OCI-LY7 (cell line): ENCODE measurements at regions not wholly inside any gene's neighbourhood (a gene's known extent, or its start where the extent isn't known, plus 50 kb on each side); places are given as distances from the start of the nearest gene placed in this dataset.

Source experiments
- BruUV-seq: library from RNA; stranded (reverse); fragments of 400-500 nt; replicated peaks from 2 replicates; lab custom pipeline; 2021; lab: Mats Ljungman, UMichigan
- CTCF ChIA-PET: fragments of 300-600 bp; sonication (Branson Sonifier 250); formaldehyde crosslinking; loops from one replicate; lab custom pipeline; 2022; ENCODE audit warnings: antibody characterized with exemption; ENCODE audit not compliant: unreplicated experiment; lab: Charles Lee
- POLR2A ChIA-PET: fragments of 300-600 bp; sonication (Branson Sonifier 250); formaldehyde crosslinking; loops from one replicate; lab custom pipeline; 2022; ENCODE audit warnings: antibody characterized with exemption; lab: Charles Lee
- DNase-seq: peaks from one replicate; pipeline ENCODE4 v3.0.0-alpha.2; 2015; ENCODE audit warnings: low spot score
- H2AFZ ChIP-seq: fragments of 200-600 bp; sonication (generic), shearing (Covaris generic); 2 replicates; pipeline ENCODE4 v1.6.1; 2014; ENCODE audit warnings: mild to moderate bottlenecking, antibody characterized with exemption, low read length, moderate library complexity
- H3K27ac ChIP-seq: fragments of 200-600 bp; sonication (generic); 2 replicates; pipeline ENCODE4 v1.5.1; 2014; ENCODE audit warnings: mixed run types, low read depth, mild to moderate bottlenecking, moderate library complexity, low read length, inconsistent platforms; ENCODE audit not compliant: poor library complexity, severe bottlenecking
- H3K36me3 ChIP-seq: fragments of 200-600 bp; sonication (generic); 2 replicates; pipeline ENCODE4 v1.6.1; 2014; ENCODE audit warnings: mild to moderate bottlenecking, antibody characterized with exemption, low read length, moderate library complexity, mixed read lengths; ENCODE audit not compliant: insufficient read depth
- H3K4me1 ChIP-seq: fragments of 200-600 bp; sonication (generic); 2 replicates; pipeline ENCODE4 v1.5.1; 2014; ENCODE audit warnings: mild to moderate bottlenecking, low read length; ENCODE audit not compliant: insufficient read depth, poor library complexity, severe bottlenecking
- H3K4me2 ChIP-seq: fragments of 200-600 bp; sonication (generic); 2 replicates; pipeline ENCODE4 v1.6.1; 2014; ENCODE audit warnings: mild to moderate bottlenecking, low read length
- H3K4me3 ChIP-seq: fragments of 200-600 bp; sonication (generic); 2 replicates; pipeline ENCODE4 v1.5.1; 2014; ENCODE audit warnings: mild to moderate bottlenecking, low read depth, low read length; ENCODE audit not compliant: poor library complexity, severe bottlenecking
- H3K79me2 ChIP-seq: fragments of 200-600 bp; sonication (generic); 2 replicates; pipeline ENCODE4 v1.6.1; 2016; ENCODE audit warnings: low read depth, mild to moderate bottlenecking, low read length, moderate library complexity, mixed read lengths; ENCODE audit not compliant: insufficient read depth
- H3K9me2 ChIP-seq: fragments of 200-600 bp; sonication (generic); 2 replicates; pipeline ENCODE4 v1.6.1; 2016; ENCODE audit warnings: mild to moderate bottlenecking, low read length, mixed read lengths; ENCODE audit not compliant: insufficient read depth
- H3K9me3 ChIP-seq: fragments of 200-600 bp; sonication (generic); 2 replicates; pipeline ENCODE4 v1.6.1; 2014; ENCODE audit warnings: mild to moderate bottlenecking, mixed run types, low read length, mixed read lengths
- H4K20me1 ChIP-seq: fragments of 200-600 bp; sonication (generic); 2 replicates; pipeline ENCODE4 v1.6.1; 2014; ENCODE audit warnings: mild to moderate bottlenecking, antibody characterized with exemption, low read length, moderate library complexity, mixed read lengths; ENCODE audit not compliant: insufficient read depth
- CTCF ChIP-seq: fragments of 200-600 bp; sonication (generic); conservative IDR thresholded peaks from 2 replicates; pipeline ENCODE4 v1.5.1; 2014; ENCODE audit warnings: mild to moderate bottlenecking, antibody characterized with exemption, low read length, moderate library complexity, mixed read lengths
- EZH2phosphoT487 ChIP-seq: fragments of 200-600 bp; sonication (generic); IDR thresholded peaks from 2 replicates; pipeline ENCODE4 v1.6.1; 2018; ENCODE audit warnings: low read depth, borderline replicate concordance, mild to moderate bottlenecking, mixed run types, antibody characterized with exemption, low read length, moderate library complexity, mixed read lengths
- intact Hi-C: fragments of 100-400 bp; cut with micrococcal nuclease; formaldehyde crosslinking; loops from one replicate; pipeline ENCODE4 v1.10.0; 2022; ENCODE audit not compliant: unreplicated experiment

DNA sequence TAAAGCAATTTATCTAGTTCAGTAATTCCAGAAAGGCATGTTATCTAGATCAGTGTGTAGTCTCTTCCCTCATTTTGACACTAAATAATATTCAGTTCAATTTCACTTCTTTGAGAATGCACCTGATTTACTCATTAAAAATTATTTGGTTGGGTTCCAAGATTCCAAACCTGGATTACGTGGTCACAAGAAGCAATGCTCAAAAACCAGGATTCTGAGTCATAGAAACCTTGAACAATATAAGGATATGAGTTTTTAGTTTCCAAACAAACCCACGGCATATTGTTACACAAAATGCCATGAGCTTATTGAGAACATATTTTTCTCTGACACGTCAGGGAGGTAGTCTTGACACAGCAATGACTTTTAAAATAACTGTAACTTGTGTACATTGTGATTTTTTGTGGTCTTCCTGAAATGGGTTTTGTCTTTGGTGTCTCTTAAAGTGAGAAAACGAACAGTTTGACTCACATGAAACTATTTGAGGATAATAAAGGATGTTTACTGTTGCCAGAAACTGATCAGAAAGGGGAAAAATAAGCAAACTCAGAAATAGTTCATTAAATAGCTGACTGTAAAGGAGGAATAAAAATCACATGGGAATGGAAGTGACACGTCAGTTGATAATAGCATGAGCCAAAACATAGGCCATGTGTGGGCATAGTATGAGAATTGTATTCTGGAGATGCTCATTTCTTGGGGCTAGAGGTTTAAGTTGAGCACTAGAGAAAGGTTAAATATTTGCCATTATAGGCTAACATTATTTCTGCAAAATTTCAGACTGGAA lies 617.7 kb upstream of the CDH2 start:
- H3K36me3 ChIP-seq, result no peaks in the 10 kb centered on the region
- H3K9me2 ChIP-seq, result no peaks in the 10 kb centered on the region
- H2AFZ ChIP-seq, result no peak overlapping the region
- BruUV-seq, result no TSS peak
- no peaks in the 10 kb centered on the region for H4K20me1 ChIP-seq
- intact Hi-C loops, result no loop called here
- H3K9me3 ChIP-seq, result no peaks in the 10 kb centered on the region
- no peak for TF ChIP-seq EZH2phosphoT487
- TF ChIP-seq CTCF, result no peak
- no peaks in the 10 kb centered on the region for H3K4me1 ChIP-seq
- H3K27ac ChIP-seq, result no peak overlapping the region
- H3K4me3 ChIP-seq, result no peak overlapping the region
- POLR2A ChIA-PET, result no interaction called here
- H3K4me2 ChIP-seq, result no peak overlapping the region
- H3K79me2 ChIP-seq, result no peaks in the 10 kb centered on the region
- no peak for DNase-seq
- CTCF ChIA-PET, result no interaction called here

DNA sequence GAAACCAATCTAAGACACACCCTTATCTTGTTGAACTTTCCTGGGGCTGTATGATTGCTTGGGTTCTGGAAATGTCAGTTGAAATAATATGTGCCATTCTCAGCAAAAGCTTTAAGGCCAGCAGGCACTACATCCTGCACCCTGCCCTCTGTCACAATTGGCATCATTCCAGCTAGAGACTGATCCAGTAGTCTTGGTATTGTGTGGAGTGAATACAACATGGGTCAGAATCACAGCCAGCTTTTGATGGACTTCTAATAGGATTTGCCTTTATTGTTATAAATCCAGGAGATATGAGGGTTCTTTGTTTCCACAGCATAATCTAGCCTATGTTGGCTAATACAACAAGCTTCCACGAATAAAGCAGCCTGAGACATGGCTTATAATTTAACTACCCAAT lies 617.0 kb upstream of the CDH2 start:
- TF ChIP-seq CTCF, result no peak
- TF ChIP-seq EZH2phosphoT487, result no peak
- no peak overlapping the region for H3K4me3 ChIP-seq
- H3K4me1 ChIP-seq, result no peaks in the 10 kb centered on the region
- H3K36me3 ChIP-seq, result no peaks in the 10 kb centered on the region
- H3K9me2 ChIP-seq, result no peaks in the 10 kb centered on the region
- CTCF ChIA-PET, result no interaction called here
- H3K79me2 ChIP-seq, result no peaks in the 10 kb centered on the region
- no TSS peak for BruUV-seq
- DNase-seq, result no peak
- H3K27ac ChIP-seq, result no peak overlapping the region
- H2AFZ ChIP-seq, result no peak overlapping the region
- POLR2A ChIA-PET, result no interaction called here
- H3K9me3 ChIP-seq, result no peaks in the 10 kb centered on the region
- intact Hi-C loops, result no loop called here
- no peak overlapping the region for H3K4me2 ChIP-seq
- no peaks in the 10 kb centered on the region for H4K20me1 ChIP-seq

GRCh38 chr18:28792404-28793086 lies 615.6 kb upstream of the CDH2 start:
- Histone ChIP-seq H4K20me1 (no peaks in the 10 kb centered on the region), H3K4me1 (no peaks in the 10 kb centered on the region), H3K9me2 (no peaks in the 10 kb centered on the region), H3K4me3 (no peak overlapping the region), H3K36me3 (no peaks in the 10 kb centered on the region), H3K27ac (no peak overlapping the region), H2AFZ (no peak overlapping the region), H3K79me2 (no peaks in the 10 kb centered on the region), H3K4me2 (no peak overlapping the region), H3K9me3 (no peaks in the 10 kb centered on the region)
- DNase-seq, result no peak
- no TSS peak for BruUV-seq
- POLR2A ChIA-PET, result interaction anchor here (0.6 to 1.0 kb wide), 4 partner anchors 14 to 39 kb away, joined by 4 to 5 read pairs (median 4); no protein-coding TSS in a partner anchor
- intact Hi-C loops, result no loop called here
- no peak for TF ChIP-seq EZH2phosphoT487
- no peak for TF ChIP-seq CTCF
- CTCF ChIA-PET, result no interaction called here
